IPS-18a (cell line): ENCODE measurements at regions not wholly inside any gene's neighbourhood (a gene's known extent, or its start where the extent isn't known, plus 50 kb on each side); places are given as distances from the start of the nearest gene placed in this dataset.
"Not testable (repeated sequence)": the region's sequence is repeated elsewhere in the genome, so short reads cannot be mapped to it uniquely, and the experiment has no call there.

Source experiments
- H3K27ac ChIP-seq: one replicate; pipeline ENCODE4 v1.5.1; 2013; ENCODE audit warnings: low read length
- H3K27me3 ChIP-seq: one replicate; pipeline ENCODE4 v1.6.1; 2013; ENCODE audit warnings: mild to moderate bottlenecking, low read length; ENCODE audit not compliant: control insufficient read depth, insufficient read depth
- H3K36me3 ChIP-seq: one replicate; pipeline ENCODE4 v1.6.1; 2013; ENCODE audit warnings: low read depth, low read length; ENCODE audit not compliant: control insufficient read depth
- H3K4me1 ChIP-seq: one replicate; pipeline ENCODE4 v1.6.1; 2013; ENCODE audit warnings: low read depth, low read length; ENCODE audit not compliant: control insufficient read depth
- H3K4me3 ChIP-seq: one replicate; pipeline ENCODE4 v1.5.1; 2013; ENCODE audit warnings: low read length
- H3K9ac ChIP-seq: one replicate; pipeline ENCODE4 v1.6.1; 2013; ENCODE audit warnings: mild to moderate bottlenecking, low read length, moderate library complexity
- H3K9me3 ChIP-seq: one replicate; pipeline ENCODE4 v1.6.1; 2013; ENCODE audit warnings: low read depth, low read length; ENCODE audit not compliant: control insufficient read depth

DNA sequence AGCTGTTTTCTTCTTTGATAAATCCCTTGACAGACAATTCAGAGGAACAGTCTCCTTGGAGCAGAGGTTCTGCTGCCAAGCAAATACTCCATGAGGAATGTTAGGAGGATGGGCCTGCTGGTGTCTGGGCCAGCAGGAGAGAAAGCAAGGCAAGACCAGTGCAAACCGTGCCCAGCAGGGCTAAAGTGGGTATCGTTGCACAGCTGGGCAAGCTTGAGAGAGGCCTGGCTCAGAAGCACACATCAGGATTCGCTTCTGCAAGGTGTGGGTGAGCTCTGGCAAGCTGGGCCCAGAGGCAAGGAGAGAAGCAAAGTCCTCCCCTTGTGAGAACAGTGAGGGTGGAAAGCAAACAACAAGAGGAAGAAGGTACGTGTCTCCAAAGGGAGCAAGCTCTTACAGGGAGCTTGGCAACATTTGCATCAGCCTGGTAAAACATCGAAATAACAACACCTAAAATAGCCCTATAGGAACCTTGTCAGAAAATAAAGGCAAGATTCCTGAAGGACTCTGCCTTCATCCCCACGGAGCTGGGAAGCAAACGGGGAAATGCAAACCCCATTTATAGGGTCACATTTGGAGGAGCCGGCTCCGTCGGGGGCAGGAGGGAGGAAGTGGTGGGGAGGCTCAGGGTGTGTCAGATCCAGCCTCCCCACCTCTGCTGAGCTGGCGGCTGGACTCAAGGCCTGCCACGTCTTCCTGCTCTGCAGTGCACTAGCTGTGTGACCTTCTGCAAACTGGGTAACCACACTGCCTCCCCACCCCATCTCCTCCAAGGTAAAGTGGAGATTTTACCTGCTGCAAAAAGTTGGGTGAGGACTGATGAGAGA lies 62.3 kb upstream of the HIVEP3 start:
- H3K4me1 ChIP-seq, result peaks cover 6% of the 10 kb centered on the region
- no peak overlapping the region for H3K4me3 ChIP-seq
- no peaks in the 10 kb centered on the region for H3K9me3 ChIP-seq
- no peaks in the 10 kb centered on the region for H3K27me3 ChIP-seq
- H3K27ac ChIP-seq, result no peak overlapping the region
- H3K36me3 ChIP-seq, result no peaks in the 10 kb centered on the region
- no peak overlapping the region for H3K9ac ChIP-seq

DNA sequence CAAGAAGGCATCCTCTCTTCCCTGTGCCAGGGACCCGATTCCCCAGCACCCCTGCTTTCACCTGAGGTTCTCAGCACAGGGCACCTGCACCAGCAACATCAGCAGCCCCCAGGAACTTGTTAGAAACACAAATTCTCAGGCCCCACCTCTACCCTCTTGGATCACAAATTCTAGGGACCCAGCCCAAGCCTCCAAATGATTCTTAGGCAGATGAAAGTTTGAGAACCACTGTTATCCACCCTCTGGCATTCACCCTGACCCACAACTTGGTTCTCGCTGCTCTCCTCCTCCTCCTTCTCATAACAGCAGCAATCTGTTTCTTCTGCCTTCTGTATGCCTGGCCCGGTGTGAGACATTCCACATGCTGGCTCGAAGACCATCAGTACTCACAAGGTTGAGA lies 60.3 kb upstream of the HIVEP3 start:
- Histone ChIP-seq H3K9ac (no peak overlapping the region), H3K4me1 (peaks cover 6% of the 10 kb centered on the region), H3K27me3 (no peaks in the 10 kb centered on the region), H3K27ac (no peak overlapping the region), H3K4me3 (no peak overlapping the region), H3K9me3 (no peaks in the 10 kb centered on the region), H3K36me3 (no peaks in the 10 kb centered on the region)

DNA sequence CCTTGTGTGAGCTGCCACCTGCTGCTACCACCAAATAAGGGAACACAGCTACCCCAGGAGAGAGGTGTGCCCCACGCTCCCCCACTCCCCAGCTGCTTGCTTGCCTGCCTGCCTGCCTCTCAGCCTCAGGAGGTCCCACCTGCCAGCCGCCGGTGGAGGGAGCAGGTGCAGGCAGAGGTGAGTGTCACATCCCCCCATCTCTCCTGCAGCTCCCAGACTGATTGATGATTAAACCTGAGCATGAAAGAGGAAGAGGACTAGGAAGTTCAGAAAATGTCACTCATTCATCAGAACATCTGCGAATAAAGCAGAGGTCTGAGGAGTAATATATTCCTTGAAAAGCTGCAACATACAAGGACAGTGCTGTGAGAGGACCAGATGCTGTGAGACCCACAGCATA lies 58.6 kb upstream of the HIVEP3 start:
- no peaks in the 10 kb centered on the region for H3K36me3 ChIP-seq
- H3K4me3 ChIP-seq, result no peak overlapping the region
- no peaks in the 10 kb centered on the region for H3K9me3 ChIP-seq
- peaks cover 6% of the 10 kb centered on the region for H3K4me1 ChIP-seq
- H3K9ac ChIP-seq, result no peak overlapping the region
- H3K27ac ChIP-seq, result no peak overlapping the region
- no peaks in the 10 kb centered on the region for H3K27me3 ChIP-seq

DNA sequence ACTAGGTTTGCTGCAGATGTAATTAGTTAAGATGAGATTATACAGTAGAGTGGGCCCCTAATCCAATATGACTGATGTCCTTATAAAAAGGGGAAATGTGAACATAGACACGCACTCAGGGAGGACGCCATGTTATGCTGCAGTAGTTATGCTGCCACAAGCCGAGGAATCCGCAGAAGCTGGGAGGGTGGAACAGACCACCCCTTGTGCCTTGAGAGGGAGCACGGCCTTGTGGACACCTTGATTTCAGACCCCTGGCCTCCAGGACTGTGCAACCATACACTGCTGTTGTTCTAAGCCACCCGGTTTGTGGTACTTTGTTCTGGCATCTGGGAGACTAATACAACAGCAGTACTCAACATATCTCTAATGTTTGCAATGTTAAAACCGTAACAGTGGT lies 57.9 kb upstream of the HIVEP3 start:
- no peak overlapping the region for H3K9ac ChIP-seq
- no peaks in the 10 kb centered on the region for H3K9me3 ChIP-seq
- no peak overlapping the region for H3K4me3 ChIP-seq
- no peak overlapping the region for H3K27ac ChIP-seq
- H3K27me3 ChIP-seq, result no peaks in the 10 kb centered on the region
- peaks cover 5% of the 10 kb centered on the region for H3K4me1 ChIP-seq
- no peaks in the 10 kb centered on the region for H3K36me3 ChIP-seq

DNA sequence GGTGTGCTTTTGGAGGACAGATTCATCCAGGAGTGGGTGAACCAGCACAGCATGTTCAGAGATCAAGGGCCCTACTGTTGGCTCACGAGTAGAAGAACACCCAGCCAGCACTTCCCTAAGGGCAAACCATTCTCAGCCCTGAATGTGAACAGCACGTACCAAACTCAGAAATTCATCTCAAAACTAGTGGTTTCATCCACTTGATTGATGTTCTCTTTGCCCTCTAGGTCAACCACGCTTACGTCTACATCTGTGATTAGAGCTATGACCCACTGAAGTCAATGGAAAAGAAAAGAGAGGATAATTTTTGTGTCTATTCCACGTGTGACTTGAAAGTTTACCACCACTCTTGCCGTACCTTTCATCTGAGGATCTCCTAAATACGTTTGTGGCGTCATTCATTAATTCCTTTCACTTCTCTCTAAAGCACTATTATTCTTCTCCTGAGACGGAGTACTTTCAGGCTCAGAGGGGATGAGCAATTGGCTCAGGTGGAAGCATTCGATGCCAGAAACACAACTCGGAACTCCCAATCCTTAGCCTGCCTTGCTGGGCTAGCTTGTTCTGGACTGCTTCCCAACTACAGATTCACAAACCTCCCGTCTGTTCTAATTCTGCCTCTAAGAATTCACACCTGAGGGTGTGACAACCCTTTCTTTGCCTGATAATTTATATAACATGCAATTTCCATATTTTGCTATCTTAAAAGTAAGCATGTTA lies 57.3 kb upstream of the HIVEP3 start:
- Histone ChIP-seq H3K36me3 (no peaks in the 10 kb centered on the region), H3K4me3 (no peak overlapping the region), H3K27me3 (no peaks in the 10 kb centered on the region)

DNA sequence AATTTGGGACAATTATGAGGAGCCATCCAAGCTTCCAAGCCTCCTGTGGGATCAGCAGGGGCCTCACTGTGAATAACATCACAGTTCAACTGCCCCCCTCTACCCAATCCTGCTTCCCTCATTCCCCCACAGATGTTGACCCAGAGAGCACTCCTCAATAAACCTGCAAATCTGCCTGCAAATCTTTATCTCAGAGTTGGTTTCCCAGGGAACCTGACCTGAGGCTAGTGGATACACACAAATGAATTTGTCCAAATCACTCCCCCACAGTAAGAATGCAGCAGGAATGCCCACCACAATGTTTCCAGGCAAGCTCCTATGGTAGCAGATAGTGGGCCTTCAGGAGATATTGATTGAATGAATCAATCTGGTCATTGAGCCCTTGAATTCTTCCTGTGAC lies 56.4 kb upstream of the HIVEP3 start:
- H3K9ac ChIP-seq, result no peak overlapping the region
- no peak overlapping the region for H3K4me3 ChIP-seq
- H3K27me3 ChIP-seq, result no peaks in the 10 kb centered on the region
- H3K36me3 ChIP-seq, result no peaks in the 10 kb centered on the region
- H3K9me3 ChIP-seq, result no peaks in the 10 kb centered on the region
- peaks cover 3% of the 10 kb centered on the region for H3K4me1 ChIP-seq
- H3K27ac ChIP-seq, result no peak overlapping the region

More for the DNA sequence above, 57.3 kb upstream of the HIVEP3 start:
- no peak overlapping the region for H3K9ac ChIP-seq
- no peaks in the 10 kb centered on the region for H3K9me3 ChIP-seq
- H3K4me1 ChIP-seq, result peaks cover 3% of the 10 kb centered on the region
- no peak overlapping the region for H3K27ac ChIP-seq

DNA sequence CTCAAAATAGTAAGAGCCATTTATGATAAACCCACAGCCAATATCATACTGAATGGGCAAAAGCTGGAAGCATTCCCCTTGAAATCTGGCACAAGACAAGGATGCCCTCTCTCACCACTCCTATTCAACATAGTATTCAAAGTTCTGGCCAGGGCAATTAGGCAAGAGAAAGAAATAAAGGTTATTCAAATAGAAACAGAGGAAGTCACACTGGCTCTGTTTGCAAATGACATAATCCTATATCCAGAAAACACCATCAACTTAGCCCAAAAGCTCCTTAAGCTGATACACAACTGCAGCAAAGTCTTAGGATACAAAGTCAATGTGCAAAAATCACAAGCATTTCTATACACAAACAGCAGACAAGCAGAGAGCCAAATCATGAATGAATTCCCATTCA lies 49.8 kb upstream of the HIVEP3 start:
- H3K27me3 ChIP-seq, H3K4me3 ChIP-seq, H3K9me3 ChIP-seq, H3K36me3 ChIP-seq, H3K4me1 ChIP-seq, H3K9ac ChIP-seq, H3K27ac ChIP-seq: not testable (repeated sequence)
